ENCODE measurements at regions not wholly inside any gene's neighbourhood (a gene's known extent, or its start where the extent isn't known, plus 50 kb on each side); places are given as distances from the start of the nearest gene placed in this dataset.
"Not testable (repeated sequence)": the region's sequence is repeated elsewhere in the genome, so short reads cannot be mapped to it uniquely, and the experiment has no call there.

DNA sequence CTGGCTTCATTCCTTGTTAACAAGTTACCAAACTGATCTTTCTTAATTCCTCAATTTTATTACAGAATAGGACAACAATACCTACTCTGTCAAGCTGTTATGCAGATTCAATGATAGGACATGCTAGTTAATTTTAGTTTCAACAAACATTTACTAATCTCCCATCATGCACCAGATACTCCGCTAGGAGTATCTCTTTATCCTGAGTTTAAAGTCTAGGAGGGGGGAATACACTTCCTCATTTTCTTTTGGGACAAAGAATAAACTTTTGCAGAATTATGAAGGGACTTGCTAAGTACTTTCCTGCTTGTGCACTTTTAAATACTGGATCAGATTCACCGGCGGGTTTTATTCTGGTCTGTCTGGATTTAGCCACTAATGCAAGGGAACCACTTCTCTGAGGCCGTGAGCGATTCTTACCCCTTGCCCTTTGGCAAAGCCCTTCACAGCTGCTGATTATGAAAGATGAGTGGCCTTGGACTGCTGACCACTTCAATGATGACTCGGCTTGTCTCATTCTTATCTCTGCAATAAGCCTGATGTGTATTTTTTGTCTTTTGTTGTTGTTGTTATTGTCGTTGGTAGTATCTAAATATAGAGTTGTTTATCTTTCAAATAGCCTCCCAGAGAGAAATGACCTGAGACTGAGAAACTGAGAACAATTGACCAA, 73.9 kb downstream of the RMI1 start:
- DNase-seq, result no peak

DNA sequence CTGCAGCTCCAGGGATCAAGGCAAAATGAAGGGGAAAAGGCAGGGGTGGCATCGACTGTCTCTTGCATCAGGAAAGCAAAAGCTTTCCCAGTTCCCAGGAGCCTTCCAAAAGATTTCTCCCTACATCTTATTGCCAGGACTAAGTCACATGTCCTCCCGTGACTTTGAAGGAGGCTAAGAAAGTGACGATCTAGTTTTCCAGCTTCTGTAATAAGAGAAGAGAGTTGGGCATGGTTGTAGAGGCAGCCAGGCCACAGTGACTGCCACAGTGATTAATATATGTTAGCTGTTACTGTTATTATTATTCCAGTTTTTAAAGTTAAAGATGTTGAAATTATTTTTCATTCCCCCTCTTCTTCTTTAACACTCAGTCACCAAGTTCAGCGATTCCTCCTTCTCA, 77.1 kb downstream of the RMI1 start:
- DNase-seq, result no peak

DNA sequence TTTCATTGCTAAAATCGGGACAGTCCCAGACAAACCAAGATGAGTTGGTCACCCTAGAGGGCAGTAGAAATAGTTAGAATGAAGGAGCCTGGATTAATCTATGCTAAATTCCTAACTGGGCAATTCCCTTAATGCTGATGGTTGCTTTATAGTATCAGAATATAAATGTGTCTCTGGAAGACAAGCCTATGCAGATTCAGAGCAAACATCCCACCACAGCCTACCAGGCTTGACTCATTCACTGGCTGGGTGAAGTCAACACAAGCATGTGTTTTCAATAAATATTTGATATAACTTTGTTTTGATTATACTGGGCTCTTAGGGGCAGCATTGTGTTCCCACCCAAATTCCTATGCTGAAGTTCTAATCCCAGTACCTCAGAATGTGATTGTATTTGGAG, 79.3 kb downstream of the RMI1 start:
- DNase-seq, result no peak

DNA sequence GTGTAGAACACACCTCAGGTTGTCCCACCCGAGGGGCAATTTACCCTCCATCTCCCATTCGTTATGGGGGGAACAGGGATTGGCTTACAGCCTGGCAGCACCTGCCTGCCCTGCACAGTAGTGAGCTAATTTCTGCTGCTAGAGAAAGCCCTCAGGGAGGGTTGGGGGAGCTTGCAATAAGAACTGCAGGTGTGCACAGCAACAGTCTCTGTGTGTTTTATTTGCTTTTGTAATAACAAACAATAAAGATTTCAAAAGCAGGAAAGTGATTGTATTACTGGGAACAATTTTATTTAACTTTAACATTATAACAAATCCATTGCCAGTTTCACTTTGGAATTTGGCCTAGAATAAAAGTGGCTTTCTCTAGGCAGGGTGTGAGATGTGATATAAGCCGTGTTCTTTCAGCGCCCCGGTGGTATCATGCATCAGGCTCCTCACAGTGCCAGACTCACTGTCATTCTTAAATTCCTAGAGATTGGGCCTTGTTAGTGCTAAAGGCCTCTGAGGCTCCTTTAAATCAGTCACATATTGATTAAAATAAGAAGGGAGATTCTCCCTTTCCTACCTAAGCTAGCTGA, 81.1 kb downstream of the RMI1 start:
- no peak for DNase-seq

DNA sequence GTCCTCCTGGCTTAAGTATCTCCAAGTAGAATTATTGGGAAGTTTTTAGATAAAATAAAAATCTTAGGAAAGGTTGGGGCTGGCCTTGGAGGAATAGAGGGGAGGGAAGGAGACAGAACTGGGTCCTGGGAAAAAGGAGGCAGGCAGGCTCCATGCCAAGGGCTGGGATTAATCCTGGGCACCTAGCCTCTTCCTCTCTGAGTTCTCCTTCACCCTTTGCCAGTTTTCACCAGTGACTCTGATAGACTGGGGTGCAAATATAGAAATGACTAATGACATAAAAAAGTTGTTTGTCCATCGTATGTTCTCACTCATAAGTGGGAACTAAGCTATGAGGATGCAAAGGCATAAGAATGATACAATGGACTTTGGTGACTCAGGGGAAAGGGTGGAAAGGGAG, 81.9 kb downstream of the RMI1 start:
- no peak for DNase-seq

DNA sequence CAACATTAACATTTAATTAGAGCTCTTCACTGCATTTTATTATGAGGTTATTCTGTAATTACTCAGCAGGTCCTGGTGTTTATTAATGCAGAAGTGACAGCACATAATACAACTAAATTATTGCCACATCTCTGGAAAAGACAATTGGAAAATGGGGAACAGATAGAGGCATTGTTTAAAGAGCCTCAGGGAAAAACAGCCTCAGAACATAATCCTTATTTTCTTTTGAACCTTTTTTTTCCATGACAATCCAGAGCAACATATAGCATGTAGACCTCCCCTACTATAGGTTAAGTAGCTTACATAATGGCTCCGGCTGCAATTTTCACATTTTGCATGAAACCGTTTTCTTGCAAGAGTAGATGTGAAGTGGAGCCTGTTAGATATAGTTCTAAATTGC, 87.2 kb downstream of the RMI1 start:
- no peak for DNase-seq

DNA sequence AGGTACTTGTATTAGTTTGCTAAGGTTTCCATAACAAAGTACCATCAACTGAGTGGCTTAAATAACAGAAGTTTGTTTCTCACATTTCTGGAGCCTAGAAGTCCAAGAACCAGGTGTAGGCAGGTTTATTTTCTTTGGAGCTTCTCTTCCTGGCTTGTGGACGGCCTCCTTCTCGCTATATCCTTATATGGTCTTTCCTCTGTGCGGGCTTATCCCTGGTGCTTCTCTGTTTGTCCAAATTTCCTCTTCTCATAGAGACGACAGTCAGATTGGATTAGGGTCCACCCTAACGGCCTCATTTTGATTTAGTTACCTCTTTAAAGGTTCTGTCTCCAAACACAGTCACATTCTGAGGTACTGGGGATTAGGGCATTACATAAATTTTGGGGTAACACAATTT, 88.3 kb downstream of the RMI1 start:
- DNase-seq, result no peak

DNA sequence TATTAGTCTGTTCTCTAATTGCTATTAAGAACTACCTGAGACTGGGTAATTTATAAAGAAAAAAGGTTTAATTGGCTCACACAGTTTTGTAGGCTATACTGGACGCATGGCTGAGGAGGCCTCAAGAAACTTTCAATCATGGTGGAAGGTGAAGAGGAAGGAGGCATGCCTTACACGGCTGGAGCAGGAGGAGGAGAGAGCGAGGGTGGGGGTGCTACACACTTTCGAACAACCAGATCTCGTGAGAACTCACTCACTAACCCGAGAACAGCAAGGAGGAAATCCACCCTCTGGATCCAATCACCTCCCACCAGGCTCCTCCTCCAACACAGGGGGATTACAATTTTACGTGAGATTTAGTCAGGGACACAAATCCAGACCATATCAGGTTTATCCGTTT, 90.0 kb downstream of the RMI1 start:
- no peak for DNase-seq

DNA sequence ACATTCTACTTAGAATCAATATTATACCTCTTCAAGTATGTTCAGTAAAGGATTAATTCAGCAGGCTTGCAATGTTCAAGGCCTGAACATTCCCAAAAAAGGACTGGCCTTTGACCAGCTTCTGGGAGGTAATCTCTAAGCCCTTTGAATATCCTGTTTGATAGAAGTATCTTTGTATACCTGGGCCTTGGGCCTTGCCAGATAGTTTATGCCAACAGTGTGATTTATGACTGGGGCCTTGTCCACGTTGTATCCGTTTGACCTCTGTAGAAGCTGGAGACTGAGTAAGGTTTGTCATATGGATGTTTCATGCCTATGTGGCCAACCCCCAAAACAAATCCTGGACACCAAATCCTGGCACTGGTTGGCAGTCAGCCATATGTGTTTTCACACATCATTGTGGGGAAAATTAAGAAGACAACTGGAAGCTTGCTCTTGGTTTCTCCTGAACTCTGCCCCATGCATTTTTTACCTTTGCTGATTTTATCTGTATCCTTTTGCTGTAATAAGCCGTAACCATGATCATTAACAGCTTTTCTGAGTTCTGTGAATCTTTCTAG, 92.1 kb downstream of the RMI1 start:
- no peak for DNase-seq

DNA sequence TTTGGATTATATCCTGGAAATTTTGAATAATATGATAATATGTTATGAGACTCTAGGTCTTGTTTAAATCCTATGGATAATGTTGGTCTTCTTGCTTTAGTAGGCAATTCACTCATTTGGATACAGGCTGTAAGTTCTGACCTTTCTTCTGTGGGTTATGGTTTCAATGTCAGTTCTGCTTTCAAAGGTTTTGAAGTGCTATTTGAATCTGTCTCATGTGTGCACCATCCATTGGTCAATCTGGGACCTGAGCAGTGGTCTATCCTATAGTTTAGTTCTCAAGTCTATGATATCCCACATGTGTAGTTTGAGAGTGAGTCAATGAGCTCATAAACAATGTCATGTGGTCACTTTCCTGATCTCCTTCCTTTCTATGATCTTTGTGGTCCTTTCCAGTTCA, 94.4 kb downstream of the RMI1 start:
- no peak for DNase-seq

DNA sequence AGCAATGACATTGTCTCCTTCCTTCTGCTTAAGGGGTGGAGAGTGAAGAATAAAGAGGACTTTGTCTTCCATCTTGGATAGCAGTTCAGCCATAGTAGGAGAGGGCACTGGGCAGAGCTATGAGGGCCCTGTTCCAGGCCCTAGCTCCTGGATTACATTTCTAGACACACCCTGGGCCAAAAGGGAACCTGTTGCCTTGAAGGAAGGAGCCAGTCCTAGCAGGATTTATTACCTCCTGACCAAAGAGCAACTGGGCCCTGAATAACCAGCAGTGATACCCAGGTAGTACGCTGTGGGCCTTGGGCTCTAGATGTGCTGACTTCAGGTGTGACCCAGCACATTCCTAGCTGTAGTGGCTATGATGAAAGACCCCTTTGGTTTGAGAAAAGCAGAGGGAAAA, 95.8 kb downstream of the RMI1 start:
- DNase-seq, result no peak

DNA sequence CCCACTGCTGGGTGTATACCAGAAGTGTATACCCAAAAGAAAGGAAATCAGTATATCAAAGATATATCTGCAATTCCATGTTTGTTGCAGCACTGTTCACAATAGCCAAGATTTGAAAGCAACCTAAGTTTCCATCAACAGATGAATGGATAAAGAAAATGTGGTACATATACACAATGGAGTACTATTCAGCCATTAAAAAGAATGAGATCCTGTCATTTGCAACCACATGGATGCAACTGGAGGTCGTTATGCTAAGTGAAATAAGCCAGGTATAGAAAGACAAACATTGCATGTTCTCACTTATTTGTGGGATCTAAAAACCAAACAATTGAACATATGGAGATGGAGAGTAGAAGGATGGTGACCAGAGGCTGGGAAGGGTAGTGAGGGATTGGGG, 97.2 kb downstream of the RMI1 start:
- not testable (repeated sequence) for DNase-seq

DNA sequence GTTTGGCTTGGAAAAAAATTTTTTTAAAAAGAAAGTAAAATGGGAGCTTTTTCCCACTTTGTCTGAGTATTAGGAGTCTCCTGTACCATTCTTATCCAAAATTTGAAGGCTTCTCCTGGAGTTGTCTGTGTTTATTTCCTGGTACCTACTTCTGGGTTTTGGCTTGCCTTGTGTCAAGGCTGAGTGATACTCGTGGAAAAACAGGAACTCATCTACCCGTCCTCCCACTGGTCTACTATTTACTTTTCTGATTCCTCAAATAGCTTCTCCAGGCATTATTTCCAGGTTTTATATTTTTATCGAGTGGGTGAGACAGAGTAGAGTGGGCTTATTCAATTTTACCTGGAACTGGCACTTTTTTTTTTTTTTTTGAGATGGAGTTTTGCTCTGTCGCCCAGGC, 99.4 kb downstream of the RMI1 start:
- no peak for DNase-seq

DNA sequence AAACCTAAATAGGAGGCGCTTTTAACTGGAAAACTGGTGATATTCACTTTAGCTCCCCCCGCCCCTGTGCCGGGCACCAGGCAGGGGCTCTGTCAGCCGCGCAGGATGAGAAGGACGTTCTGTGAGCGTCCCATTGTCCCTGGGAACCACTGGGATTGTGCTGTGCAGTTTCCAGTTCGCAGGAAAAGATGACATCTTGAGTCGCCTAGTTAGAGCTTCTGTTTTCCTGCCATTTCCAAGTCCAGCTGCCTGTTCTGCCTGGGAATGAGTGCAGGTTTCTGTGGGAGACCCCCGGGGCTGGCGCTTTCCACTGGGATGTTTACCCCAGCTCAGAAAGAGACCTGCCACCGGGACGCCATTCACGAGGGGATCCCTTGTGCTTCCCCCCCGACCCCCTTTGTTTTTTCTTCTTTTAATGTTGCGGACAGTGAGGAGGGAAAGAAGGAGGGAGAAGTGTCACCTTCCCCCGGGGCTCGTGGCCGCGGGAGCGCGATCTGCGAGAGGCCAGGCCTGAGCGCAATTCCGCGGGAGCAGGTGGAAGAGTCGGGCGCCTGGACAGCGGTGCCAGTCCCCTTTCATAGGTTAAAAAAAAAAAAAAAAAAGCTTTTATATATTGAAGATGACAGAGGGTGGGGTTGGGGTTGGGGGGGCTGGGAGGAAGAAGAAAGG, 121.5 kb downstream of the RMI1 start:
- no peak for DNase-seq

DNA sequence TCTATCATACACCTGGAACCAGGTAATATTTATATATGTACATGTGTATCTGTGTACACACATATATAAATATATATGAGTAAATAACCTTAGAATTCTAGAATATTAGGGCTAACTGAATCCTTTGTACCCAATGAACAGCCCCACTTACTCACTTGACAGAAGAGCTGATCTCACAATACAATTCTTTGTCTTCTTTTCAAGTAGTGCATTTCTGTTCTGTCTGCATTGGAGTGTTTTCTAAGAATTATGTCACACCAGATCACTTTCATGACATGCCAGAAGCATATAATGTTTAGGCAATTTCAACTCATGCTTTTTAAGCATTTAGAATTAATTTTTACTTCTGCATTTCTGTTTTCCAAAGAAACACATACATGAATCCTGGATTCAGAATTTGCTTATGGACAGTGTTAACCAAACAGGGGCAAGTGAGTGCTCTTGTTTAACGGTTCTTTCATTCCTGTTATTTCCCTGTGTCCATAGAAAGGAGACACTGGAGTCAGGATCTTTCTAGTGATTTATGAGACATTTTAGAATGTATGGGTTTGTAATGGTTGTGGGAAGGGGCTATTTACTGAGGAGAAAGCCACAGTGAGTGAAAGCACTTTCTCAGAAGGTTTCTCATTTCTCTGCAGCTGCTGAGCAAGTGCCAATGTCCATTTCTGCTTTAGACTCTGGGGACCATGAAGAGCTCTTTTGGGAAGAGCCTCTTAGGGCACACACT, 123.2 kb downstream of the RMI1 start:
- no peak for DNase-seq

DNA sequence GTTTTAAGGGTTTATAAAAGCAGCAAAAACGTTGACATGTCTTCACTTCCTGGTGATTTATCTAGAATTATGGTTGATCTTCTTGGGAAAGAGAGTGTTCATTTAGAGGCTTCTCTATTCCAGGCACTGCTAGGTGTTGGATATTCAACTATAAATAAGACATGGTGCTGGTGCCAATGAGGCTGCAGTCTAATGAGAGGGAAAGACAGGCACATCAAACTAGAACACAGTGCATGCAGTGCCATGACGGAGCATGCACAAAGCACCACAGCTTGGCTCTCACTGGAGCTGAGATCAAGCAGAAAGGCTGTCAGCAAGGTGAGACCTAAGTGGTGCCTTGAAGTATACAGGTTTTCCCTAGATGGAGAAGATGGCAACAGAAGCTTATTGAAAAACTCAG, 126.5 kb downstream of the RMI1 start:
- no peak for DNase-seq

DNA sequence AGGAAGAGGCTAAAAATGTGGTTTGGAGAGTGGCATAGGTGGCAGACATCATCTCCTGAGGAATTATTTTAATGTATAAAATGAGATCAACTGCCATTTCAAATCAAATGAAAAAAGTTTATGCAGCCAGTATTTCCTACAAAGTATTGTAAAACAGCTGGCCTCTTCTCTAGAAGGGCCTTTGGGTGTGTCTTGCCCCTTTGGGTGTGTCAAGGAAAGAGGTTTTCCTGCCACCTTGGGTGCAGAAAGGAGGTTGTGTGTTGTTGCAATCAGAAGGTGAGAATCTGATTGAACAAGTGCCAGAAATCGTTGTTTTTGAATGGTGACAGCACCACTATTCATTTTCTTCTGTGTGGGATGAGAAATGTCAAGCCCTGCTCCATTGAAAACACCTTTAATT, 127.4 kb downstream of the RMI1 start:
- no peak for DNase-seq

DNA sequence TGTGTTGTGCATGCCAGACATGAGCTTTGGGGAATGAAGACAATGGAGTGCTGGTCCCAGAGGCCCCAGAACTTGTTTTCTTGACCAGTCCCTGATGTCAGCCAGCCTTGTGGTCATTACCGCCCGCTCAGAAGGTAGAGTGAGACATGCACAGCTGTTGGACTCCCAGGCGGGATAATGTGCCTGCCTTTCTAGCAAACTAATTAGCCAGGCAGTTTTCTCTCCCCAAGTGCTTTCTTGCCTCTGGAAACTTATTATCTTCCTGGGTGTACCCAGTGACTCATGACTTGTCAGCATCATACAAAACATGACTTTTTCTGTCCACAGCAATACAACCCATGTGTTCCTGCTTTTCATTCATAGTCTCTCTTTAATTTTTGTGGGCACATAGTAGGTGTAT, 131.1 kb downstream of the RMI1 start:
- no peak for DNase-seq

DNA sequence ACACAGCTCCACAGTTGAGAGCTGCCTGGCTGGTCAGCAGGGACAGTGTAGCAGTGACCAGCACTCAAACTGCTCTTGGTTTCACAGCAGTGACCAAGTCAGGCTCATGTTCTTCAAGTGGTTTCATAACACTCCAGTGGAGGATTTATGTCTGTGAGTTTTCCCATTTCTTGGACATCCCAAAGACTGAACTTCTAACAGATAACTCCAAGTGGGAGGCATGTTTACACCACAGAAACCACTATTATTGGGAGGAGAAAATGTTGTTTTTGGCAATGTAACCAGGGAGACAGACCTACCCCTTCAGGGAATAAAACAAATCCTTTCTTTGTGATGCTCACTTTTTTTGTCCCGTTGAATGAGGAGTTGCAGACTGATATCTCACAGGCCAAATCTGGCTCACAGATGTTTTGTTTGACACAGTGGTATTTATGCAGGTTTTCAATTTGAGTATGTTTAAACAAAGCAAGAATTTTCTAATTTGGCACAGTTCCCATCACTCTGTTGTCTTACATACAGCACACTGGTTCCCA, 141.5 kb downstream of the RMI1 start:
- no peak for DNase-seq

DNA sequence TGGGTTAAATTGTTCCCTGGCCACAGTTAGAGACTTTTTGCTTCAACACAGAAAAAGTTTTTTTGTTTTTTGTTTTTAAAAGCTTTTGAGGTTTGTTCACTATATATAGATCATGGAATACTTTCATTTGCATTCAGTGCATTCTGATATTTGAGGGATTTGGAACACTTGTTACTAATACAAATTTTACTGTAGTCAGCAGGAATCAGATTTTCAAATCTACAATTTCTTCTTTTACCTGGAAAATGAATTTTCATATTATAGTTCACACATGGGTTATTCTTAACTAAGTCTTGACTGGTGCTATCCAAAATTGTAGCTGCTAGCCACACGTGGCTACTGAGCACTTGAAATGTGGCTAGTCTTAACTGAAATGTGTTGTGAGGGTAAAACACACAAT, 142.0 kb downstream of the RMI1 start:
- DNase-seq, result no peak

DNA sequence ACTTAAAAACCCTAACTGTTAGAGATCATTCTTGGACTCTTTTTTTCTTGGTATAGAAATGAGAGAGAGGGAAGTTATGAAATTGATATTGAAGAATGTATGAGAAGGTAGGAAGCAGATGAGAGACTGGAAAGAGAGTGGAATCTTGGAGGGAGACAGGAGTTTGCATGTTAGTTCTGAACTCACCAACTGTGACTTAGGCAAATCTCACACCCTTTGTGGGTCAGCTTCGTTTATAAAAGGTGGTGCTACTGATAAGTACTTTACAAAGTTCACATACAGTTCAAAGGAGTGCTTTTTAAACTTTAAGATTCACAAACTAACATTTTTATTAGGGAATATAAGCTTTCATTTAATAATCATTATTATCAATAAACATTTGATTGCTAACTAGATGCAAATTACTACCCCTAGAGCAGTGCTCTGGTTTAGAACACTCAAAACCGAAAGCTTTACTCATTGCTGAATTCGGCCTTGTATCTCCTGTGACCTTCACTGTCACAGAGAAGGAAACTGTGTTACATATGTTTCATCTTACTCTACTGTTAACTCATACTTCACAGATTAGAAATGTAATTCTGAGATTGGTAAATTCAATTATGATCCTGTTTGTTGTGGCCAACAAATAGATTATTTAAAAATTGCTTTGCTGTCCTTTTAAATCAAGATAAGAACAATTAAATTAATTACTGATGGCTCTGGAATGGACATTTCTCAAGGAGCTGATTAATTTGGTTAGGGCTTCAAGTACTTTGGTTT, 143.2 kb downstream of the RMI1 start:
- DNase-seq, result no peak

DNA sequence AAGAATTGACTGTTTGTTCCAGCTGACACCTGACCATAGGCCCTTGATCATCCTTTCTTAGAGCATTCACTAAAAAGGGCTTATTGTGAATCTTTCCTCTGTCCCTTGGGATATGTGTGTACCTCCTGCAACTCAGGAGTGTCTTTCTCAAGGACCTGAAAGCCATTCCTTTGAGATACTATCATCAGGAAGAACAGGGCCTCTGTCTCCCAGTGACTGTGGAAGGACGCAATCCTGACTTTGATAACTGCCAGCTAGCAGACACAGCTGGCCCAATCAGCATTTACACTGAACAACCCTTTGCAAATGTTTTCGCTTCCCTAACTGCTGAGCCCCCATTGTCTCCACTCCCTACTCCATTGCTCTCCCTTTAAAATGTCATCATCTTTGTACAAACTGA, 144.4 kb downstream of the RMI1 start:
- no peak for DNase-seq

DNA sequence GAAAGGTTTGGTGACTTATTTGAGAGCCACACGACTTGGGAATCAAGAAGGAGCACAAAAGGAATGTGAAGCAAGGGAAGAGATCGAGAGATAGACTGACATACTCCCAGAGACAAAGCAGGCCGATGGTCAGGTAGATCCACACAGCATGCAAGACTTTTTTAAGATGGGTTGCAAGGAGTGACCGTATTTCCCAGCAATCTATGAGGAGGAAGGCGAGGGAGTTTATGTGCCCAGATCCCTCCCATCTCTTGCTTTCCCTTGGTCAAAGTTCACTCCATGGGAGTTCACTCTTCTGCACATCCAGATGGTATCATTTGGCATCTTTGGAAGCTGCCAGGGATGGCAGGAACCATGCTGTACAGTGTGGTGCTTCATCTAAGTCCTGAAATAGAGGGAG, 148.9 kb downstream of the RMI1 start:
- no peak for DNase-seq

All from NCI-H2227 treated with DMSO at 0.1 percent for 48 hours (cell line).